ENCODE measurements at regions not wholly inside any gene's neighbourhood (a gene's known extent, or its start where the extent isn't known, plus 50 kb on each side); places are given as distances from the start of the nearest gene placed in this dataset.

GRCh38 chr5:117299224-117299935 lies 724.8 kb upstream of the SEMA6A start:
- TF ChIP-seq, protein P1, sequence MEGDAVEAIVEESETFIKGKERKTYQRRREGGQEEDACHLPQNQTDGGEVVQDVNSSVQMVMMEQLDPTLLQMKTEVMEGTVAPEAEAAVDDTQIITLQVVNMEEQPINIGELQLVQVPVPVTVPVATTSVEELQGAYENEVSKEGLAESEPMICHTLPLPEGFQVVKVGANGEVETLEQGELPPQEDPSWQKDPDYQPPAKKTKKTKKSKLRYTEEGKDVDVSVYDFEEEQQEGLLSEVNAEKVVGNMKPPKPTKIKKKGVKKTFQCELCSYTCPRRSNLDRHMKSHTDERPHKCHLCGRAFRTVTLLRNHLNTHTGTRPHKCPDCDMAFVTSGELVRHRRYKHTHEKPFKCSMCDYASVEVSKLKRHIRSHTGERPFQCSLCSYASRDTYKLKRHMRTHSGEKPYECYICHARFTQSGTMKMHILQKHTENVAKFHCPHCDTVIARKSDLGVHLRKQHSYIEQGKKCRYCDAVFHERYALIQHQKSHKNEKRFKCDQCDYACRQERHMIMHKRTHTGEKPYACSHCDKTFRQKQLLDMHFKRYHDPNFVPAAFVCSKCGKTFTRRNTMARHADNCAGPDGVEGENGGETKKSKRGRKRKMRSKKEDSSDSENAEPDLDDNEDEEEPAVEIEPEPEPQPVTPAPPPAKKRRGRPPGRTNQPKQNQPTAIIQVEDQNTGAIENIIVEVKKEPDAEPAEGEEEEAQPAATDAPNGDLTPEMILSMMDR (conservative IDR thresholded peaks at IDR 0.05; ENCODE audit: low read depth, low read length), result no peak
- no peak overlapping the region for H3K4me3 ChIP-seq (ENCODE audit: low read length)
- DNase-seq (ENCODE audit: low read depth), result no peak

GRCh38 chr5:117296872-117297271 lies 722.2 kb upstream of the SEMA6A start:
- no peak overlapping the region for H3K4me3 ChIP-seq (ENCODE audit: low read length)
- TF ChIP-seq, protein P1 (conservative IDR thresholded peaks at IDR 0.05; ENCODE audit: low read depth, low read length), result no peak
- no peak for DNase-seq (ENCODE audit: low read depth)

DNA sequence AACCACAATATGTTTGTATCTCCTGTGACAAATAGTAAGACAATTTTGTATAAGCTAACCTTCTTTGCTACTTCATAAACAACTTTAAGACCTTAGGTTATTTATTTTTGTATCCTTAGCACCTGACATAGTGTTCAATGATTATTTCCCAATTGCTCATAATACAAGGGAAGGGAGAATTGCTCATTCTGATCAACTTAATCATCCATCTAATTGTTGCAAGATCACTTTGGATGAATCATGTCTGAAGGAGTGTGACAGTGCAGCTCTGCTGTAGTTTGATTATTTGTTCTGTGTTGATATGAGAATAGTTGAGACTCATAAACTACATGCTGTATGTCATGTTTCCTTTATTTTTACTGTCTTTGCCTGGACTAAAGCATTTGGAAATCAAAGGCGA lies 721.3 kb upstream of the SEMA6A start:
- DNase-seq (ENCODE audit: low read depth), result no peak
- H3K4me3 ChIP-seq (ENCODE audit: low read length), result no peak overlapping the region
- TF ChIP-seq, protein P1 (conservative IDR thresholded peaks at IDR 0.05; ENCODE audit: low read depth, low read length), result no peak

DNA sequence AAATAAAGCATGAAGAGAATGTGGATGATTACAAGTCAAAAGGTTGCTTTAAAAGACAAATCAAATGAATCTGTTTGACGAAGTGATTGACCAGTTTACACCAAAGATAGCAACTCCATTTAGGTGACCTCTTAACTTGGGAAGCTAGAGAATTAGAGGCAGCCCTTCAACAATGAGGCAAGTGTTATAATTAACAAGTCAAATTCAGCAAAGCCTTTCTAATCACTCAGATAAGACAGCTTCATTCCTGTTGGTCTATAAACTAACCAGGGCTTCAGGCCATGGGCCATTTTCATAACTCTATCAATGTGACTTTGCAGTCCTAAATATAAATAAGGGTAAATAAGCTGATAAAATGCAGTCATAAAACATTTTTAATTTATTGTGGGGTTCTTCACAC lies 712.2 kb upstream of the SEMA6A start:
- H3K4me3 ChIP-seq (ENCODE audit: low read length), result no peak overlapping the region
- TF ChIP-seq, protein P1 (conservative IDR thresholded peaks at IDR 0.05; ENCODE audit: low read depth, low read length), result no peak
- DNase-seq (ENCODE audit: low read depth), result no peak

DNA sequence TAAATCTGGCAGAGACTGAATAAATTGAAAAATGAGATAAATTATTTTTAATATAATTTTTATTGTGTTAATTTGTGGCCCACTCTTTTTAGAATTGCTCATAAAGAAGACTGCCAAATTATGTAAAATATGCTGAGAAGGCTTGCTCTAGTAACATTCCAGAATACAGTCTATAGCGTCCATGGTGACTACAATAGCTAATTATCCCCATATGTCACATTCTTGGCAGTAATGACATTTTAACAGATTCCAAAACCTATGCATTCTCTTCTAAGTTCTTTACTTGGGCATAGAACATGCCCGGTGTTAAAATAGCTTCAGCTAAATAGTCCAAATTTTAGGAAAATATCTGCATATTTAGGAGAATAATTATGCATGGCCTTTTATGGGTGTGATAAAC lies 697.0 kb upstream of the SEMA6A start:
- H3K4me3 ChIP-seq (ENCODE audit: low read length), result no peak overlapping the region
- TF ChIP-seq, protein P1 (conservative IDR thresholded peaks at IDR 0.05; ENCODE audit: low read depth, low read length), result no peak
- no peak for DNase-seq (ENCODE audit: low read depth)

- no peak overlapping the region for H3K4me3 ChIP-seq (ENCODE audit: low read length)
- no peak for DNase-seq (ENCODE audit: low read depth)
- TF ChIP-seq, protein P1 (conservative IDR thresholded peaks at IDR 0.05; ENCODE audit: low read depth, low read length), result no peak
Observed at GRCh38 chr5:117266280-117266679, 691.7 kb upstream of the SEMA6A start.

- no peak overlapping the region for H3K4me3 ChIP-seq (ENCODE audit: low read length)
- TF ChIP-seq, protein P1 (conservative IDR thresholded peaks at IDR 0.05; ENCODE audit: low read depth, low read length), result no peak
- no peak for DNase-seq (ENCODE audit: low read depth)
Observed at GRCh38 chr5:117263231-117263630, 688.6 kb upstream of the SEMA6A start.
